GM12878 (cell line): ENCODE measurements at regions not wholly inside any gene's neighbourhood (a gene's known extent, or its start where the extent isn't known, plus 50 kb on each side); places are given as distances from the start of the nearest gene placed in this dataset.

ENCODE experiments used
- ATAC-seq: fragments of 200-7000 bp; cut with Tn5 transposase; 3 replicates; pipeline ENCODE4 v1.9.1; 2020; ENCODE audit warnings: mild to moderate bottlenecking, moderate library complexity
- BruUV-seq: library from RNA; stranded (reverse); fragments of 400-500 nt; replicated peaks from 2 replicates; lab custom pipeline; 2021; lab: Mats Ljungman, UMichigan
- CTCF ChIA-PET: fragments of 300-600 bp; sonication (Branson Sonifier 250); formaldehyde crosslinking; extraction: SDS; loops from one replicate; lab custom pipeline; 2021; ENCODE audit warnings: inconsistent platforms; lab: Yijun Ruan, JAX
- POLR2A ChIA-PET: fragments of 350-600 bp; formaldehyde crosslinking; extraction: SDS; loops from one replicate; lab custom pipeline; 2021; ENCODE audit warnings: inconsistent platforms; lab: Charles Lee
- RAD21 ChIA-PET: fragments of 300-600 bp; sonication (Branson Sonifier 250); formaldehyde crosslinking; loops from one replicate; lab custom pipeline; 2023; ENCODE audit warnings: antibody characterized with exemption; ENCODE audit not compliant: unreplicated experiment; lab: Charles Lee
- SMC1A ChIA-PET: fragments of 300-600 bp; sonication (Branson Sonifier 250); formaldehyde crosslinking; loops from one replicate; lab custom pipeline; 2023; ENCODE audit not compliant: unreplicated experiment, uncharacterized antibody; lab: Charles Lee
- DNase-seq: peaks from one replicate; pipeline ENCODE4 v3.0.0-alpha.2; 2011; ENCODE audit warnings: low read depth, low spot score
- FAIRE-seq: peaks from 3 replicates; lab custom pipeline; 2011; peaks lifted over from hg19 to GRCh38; lab: Jason Lieb, UNC
- H2AFZ ChIP-seq: 2 replicates; pipeline ENCODE4 v1.6.0; 2011; ENCODE audit warnings: low read depth, low read length, control low read depth; ENCODE audit not compliant: control insufficient read depth
- H3K27ac ChIP-seq: 2 replicates; pipeline ENCODE4 v1.5.1; 2011; ENCODE audit warnings: control low read depth; ENCODE audit not compliant: control insufficient read depth, insufficient read depth
- H3K27me3 ChIP-seq, 2 experiments: replicated peaks in 1 of 2; 2 replicates each; pipeline versions ENCODE4 v1.6.0 to v1.6.1; 2011; ENCODE audit warnings: low read length in 1 of 2; ENCODE audit not compliant: control insufficient read depth in 2 of 2, insufficient read depth in 2 of 2
- H3K36me3 ChIP-seq, 2 experiments: 2 replicates each; pipeline ENCODE4 v1.5.1; 2011; ENCODE audit warnings: low read length in 1 of 2; ENCODE audit not compliant: control insufficient read depth in 2 of 2, insufficient read depth in 2 of 2
- H3K4me1 ChIP-seq: 2 replicates; pipeline ENCODE4 v1.6.1; 2011; ENCODE audit warnings: mild to moderate bottlenecking, low read length, moderate library complexity, mixed read lengths; ENCODE audit not compliant: control insufficient read depth, insufficient read depth
- H3K4me2 ChIP-seq: 2 replicates; pipeline ENCODE4 v1.6.0; 2011; ENCODE audit warnings: control low read depth; ENCODE audit not compliant: control insufficient read depth, insufficient read depth
- H3K4me3 ChIP-seq: fragments of 200-600 bp; sonication (generic); 2 replicates; pipeline ENCODE4 v1.5.1; 2016
- H3K79me2 ChIP-seq: 2 replicates; pipeline ENCODE4 v1.6.0; 2011; ENCODE audit warnings: low read length; ENCODE audit not compliant: control insufficient read depth, insufficient read depth
- H3K9ac ChIP-seq: 2 replicates; pipeline ENCODE4 v1.8.0; 2011; ENCODE audit warnings: low read length, control low read depth, mixed read lengths; ENCODE audit not compliant: control insufficient read depth, insufficient read depth
- H3K9me3 ChIP-seq: replicated peaks from 3 replicates; pipeline ENCODE4 v1.5.1; 2011; ENCODE audit warnings: mild to moderate bottlenecking, low read length; ENCODE audit not compliant: control insufficient read depth, insufficient read depth
- H4K20me1 ChIP-seq: 2 replicates; pipeline ENCODE4 v1.6.0; 2011; ENCODE audit not compliant: control insufficient read depth, insufficient read depth
- KAT2A ChIP-seq: conservative IDR thresholded peaks from 2 replicates; pipeline ENCODE4 v1.6.1; 2011; ENCODE audit warnings: low read depth, low read length; ENCODE audit not compliant: control insufficient read depth
- RBBP5 ChIP-seq: fragments of 200-600 bp; sonication (generic); conservative IDR thresholded peaks from 2 replicates; pipeline ENCODE4 v1.6.1; 2016
- SP1 ChIP-seq: IDR thresholded peaks from one replicate; pipeline ENCODE4 v1.6.1; 2011; ENCODE audit warnings: low read depth, low read length
- WGBS: methylation state at CpG from one replicate; pipeline ENCODE4 v1.1.6; 2016; ENCODE audit warnings: low lambda C conversion rate; ENCODE audit not compliant: insufficient replicate concordance, insufficient coverage; ENCODE audit errors: missing lambda C conversion rate; 5-methylcytosine and 5-hydroxymethylcytosine counted together
- in situ Hi-C: fragments of 300-500 bp; cut with MboI; formaldehyde crosslinking; loops from 9 replicates; pipeline ENCODE4 v1.14.3; 2018; ENCODE audit warnings: mixed read lengths
- intact Hi-C: fragments of 100-400 bp; cut with micrococcal nuclease; formaldehyde crosslinking; loops from one replicate; pipeline ENCODE4 v1.14.2; 2022; ENCODE audit not compliant: unreplicated experiment
- TF ChIP-seq, protein P1 (sequence below): IDR thresholded peaks from 2 replicates; pipeline ENCODE4 v1.6.1; 2012; ENCODE audit warnings: low read depth, low read length, improper control_type of control experiment
- TF ChIP-seq, protein P2 (sequence below): fragments of 450-650 bp; IDR thresholded peaks from 2 replicates; pipeline ENCODE4 v1.6.1; 2017; ENCODE audit warnings: borderline replicate concordance

DNA sequence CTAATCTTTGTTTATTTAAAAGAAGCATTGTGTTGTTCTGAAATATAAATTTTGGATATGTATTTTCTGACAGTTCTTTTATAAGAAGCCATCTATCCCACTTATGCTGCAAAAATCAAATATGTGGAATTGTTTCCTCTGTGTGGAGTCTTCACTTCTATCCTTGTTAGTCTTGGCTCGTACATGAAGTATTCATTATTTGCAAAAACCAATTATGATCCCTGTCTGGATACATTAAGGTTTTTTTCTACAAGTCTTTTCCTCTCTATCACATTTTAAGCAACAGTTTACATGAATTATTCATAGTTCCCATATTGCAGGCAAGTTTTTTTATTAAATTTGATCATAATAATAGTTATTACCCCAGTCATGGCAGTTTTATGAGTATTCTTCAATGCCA is 490.8 kb upstream of the GJE1 start:
- POLR2A ChIA-PET, result no interaction called here
- Histone ChIP-seq H3K36me3 (no peaks in the 10 kb centered on the region), H3K4me1 (no peaks in the 10 kb centered on the region), H3K9me3 (no peaks in the 10 kb centered on the region), H3K4me2 (no peak overlapping the region), H4K20me1 (no peaks in the 10 kb centered on the region), H3K4me3 (no peak overlapping the region)
- CTCF ChIA-PET, result no interaction called here
- BruUV-seq, result no TSS peak
- FAIRE-seq (no peak), DNase-seq (no peak), ATAC-seq (no peak)
- 11% methylated on average over 1 of the region's 1 CpG for WGBS
- RAD21 ChIA-PET, result no interaction called here
- no peak for TF ChIP-seq RBBP5
- TF ChIP-seq, protein P1, sequence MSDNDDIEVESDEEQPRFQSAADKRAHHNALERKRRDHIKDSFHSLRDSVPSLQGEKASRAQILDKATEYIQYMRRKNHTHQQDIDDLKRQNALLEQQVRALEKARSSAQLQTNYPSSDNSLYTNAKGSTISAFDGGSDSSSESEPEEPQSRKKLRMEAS, result no peak
- TF ChIP-seq, all 136 proteins: peak for 0
- no peak overlapping the region for H3K27ac ChIP-seq
- H3K27me3 ChIP-seq, result no peaks in the 10 kb centered on the region
- in situ Hi-C loops (no loop called here), intact Hi-C loops (no loop called here)
- H3K9ac ChIP-seq, result no peak overlapping the region
- H2AFZ ChIP-seq, result no peak overlapping the region
- SMC1A ChIA-PET, result no interaction called here
- H3K79me2 ChIP-seq, result no peaks in the 10 kb centered on the region

DNA sequence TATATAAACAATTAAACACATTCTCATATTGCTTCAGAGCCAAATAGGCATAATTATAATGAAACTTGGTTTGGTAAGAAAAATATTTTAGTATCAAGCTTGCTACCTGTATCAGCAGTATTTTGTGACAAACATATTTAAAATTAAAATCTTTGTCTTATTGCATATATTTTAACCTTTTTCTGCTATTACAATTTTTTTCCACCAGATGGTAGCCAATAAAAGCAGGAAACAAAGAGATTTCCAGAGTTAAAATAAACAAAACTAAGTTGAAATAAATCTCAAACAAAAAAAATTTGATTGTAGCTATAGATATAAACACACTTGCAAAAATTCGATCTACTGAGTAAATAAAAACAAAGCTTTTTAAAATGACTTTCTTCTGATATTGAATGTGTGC is 491.3 kb upstream of the GJE1 start:
- H3K9me3 ChIP-seq, result no peaks in the 10 kb centered on the region
- RAD21 ChIA-PET, result no interaction called here
- TF ChIP-seq, protein P2, sequence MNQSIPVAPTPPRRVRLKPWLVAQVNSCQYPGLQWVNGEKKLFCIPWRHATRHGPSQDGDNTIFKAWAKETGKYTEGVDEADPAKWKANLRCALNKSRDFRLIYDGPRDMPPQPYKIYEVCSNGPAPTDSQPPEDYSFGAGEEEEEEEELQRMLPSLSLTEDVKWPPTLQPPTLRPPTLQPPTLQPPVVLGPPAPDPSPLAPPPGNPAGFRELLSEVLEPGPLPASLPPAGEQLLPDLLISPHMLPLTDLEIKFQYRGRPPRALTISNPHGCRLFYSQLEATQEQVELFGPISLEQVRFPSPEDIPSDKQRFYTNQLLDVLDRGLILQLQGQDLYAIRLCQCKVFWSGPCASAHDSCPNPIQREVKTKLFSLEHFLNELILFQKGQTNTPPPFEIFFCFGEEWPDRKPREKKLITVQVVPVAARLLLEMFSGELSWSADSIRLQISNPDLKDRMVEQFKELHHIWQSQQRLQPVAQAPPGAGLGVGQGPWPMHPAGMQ, result no peak
- no peak for TF ChIP-seq SP1
- no peak for TF ChIP-seq KAT2A
- POLR2A ChIA-PET, result no interaction called here
- H3K36me3 ChIP-seq, result no peaks in the 10 kb centered on the region
- H3K4me1 ChIP-seq, result no peaks in the 10 kb centered on the region
- H4K20me1 ChIP-seq, result no peaks in the 10 kb centered on the region
- no TSS peak for BruUV-seq
- intact Hi-C loops (no loop called here), in situ Hi-C loops (no loop called here)
- CTCF ChIA-PET, result no interaction called here
- no peak overlapping the region for H3K9ac ChIP-seq
- no peak overlapping the region for H3K4me3 ChIP-seq
- no peak overlapping the region for H2AFZ ChIP-seq
- ATAC-seq (no peak), FAIRE-seq (no peak), DNase-seq (no peak)
- no peak overlapping the region for H3K27ac ChIP-seq
- H3K79me2 ChIP-seq, result no peaks in the 10 kb centered on the region
- H3K4me2 ChIP-seq, result no peak overlapping the region
- WGBS, result 0% methylated on average over 1 of the region's 1 CpG
- SMC1A ChIA-PET, result no interaction called here
- no peaks in the 10 kb centered on the region for H3K27me3 ChIP-seq
